Neural progenitor cell (in vitro differentiated cells): ENCODE measurements at regions not wholly inside any gene's neighbourhood (a gene's known extent, or its start where the extent isn't known, plus 50 kb on each side); places are given as distances from the start of the nearest gene placed in this dataset.

ENCODE experiments used
- CTCF ChIP-seq: fragments of 200-600 bp; sonication (generic); IDR thresholded peaks from 2 replicates; pipeline ENCODE4 v1.5.1; 2017; ENCODE audit warnings: antibody characterized with exemption, mild to moderate bottlenecking
- EZH2 ChIP-seq: fragments of 200-600 bp; sonication (generic); IDR thresholded peaks from 2 replicates; pipeline ENCODE4 v1.6.1; 2017; ENCODE audit warnings: antibody characterized with exemption, mild to moderate bottlenecking, moderate library complexity

GRCh38 chr22:33192156-33192555 lies 134.0 kb upstream of the SYN3 start:
- no peak for TF ChIP-seq EZH2
- no peak for TF ChIP-seq CTCF
